HG02884 (cell line): ENCODE measurements at regions not wholly inside any gene's neighbourhood (a gene's known extent, or its start where the extent isn't known, plus 50 kb on each side); places are given as distances from the start of the nearest gene placed in this dataset.

Source experiments
- ATAC-seq: cut with Tn5 transposase; IDR thresholded peaks from one replicate; pipeline ENCODE4 v1.9.1; 2021; ENCODE audit warnings: mild to moderate bottlenecking, moderate library complexity; ENCODE audit not compliant: unreplicated experiment

- ATAC-seq, result no peak
These were observed 346.2 kb downstream of the ZNF521 start for GRCh38 chr18:25005541-25006403.

DNA sequence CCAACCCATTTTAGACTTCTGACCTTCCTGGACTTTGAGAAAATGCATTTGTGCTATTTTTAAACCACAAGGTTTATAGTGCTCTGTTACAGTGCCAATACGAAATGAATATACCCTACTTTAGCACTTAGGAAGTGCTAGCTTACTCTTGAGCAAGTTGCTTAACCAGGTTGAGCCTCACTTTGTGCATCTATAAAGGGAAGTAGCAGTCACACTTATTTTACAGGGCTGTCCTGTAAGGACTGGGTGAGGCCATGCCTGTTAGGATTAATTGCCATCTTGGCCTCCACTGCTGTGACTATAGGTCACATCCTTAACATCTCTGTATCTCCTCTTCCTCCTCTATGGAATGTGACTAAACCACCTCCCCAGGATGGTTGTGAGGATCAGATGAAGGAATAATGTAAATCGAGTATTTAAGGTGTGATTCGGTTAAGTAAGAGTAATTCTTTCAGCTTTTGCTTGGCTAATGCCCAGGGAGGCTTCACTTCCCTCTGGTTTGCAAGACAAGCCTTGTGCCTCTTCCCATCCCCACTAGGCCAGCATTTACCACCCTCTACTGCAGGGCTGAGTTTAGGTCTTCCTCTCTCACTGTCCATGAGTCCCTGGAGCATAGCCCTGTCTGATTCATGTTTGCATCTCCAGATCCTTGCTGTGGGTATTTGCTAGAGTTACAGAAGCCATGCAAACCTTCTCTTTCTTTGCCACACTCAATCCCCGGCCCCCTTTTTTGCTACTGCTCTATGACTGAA is 341.2 kb downstream of the ZNF521 start:
- no peak for ATAC-seq
